HFFc6 (cell line): ENCODE measurements at regions not wholly inside any gene's neighbourhood (a gene's known extent, or its start where the extent isn't known, plus 50 kb on each side); places are given as distances from the start of the nearest gene placed in this dataset.

ENCODE experiments used
- DNase-seq: peaks from one replicate; pipeline ENCODE4 v3.0.0-alpha.2; 2018
- H3K27ac Mint-ChIP-seq: 2 replicates; pipeline ENCODE4 v1.8.0; 2020; ENCODE audit warnings: mild to moderate bottlenecking, mixed read lengths
- H3K27me3 Mint-ChIP-seq: 2 replicates; pipeline ENCODE4 v1.8.0; 2021; ENCODE audit warnings: mild to moderate bottlenecking, moderate library complexity, mixed read lengths; ENCODE audit not compliant: insufficient read depth
- H3K36me3 Mint-ChIP-seq: 2 replicates; pipeline ENCODE4 v1.8.0; 2021; ENCODE audit warnings: low read depth, mixed read lengths
- H3K4me1 Mint-ChIP-seq: 2 replicates; pipeline ENCODE4 v1.8.0; 2020; ENCODE audit warnings: low read depth, mixed read lengths
- H3K4me3 Mint-ChIP-seq: 2 replicates; pipeline ENCODE4 v1.8.0; 2020; ENCODE audit warnings: mild to moderate bottlenecking, moderate library complexity, mixed read lengths
- H3K9me3 Mint-ChIP-seq: 2 replicates; pipeline ENCODE4 v1.8.0; 2020; ENCODE audit warnings: mild to moderate bottlenecking, mixed read lengths
- TF ChIP-seq, protein P1 (sequence below): fragments of 200-600 bp; sonication (generic); IDR thresholded peaks from 2 replicates; pipeline ENCODE4 v1.5.0; 2021; ENCODE audit warnings: antibody characterized with exemption, mild to moderate bottlenecking

DNA sequence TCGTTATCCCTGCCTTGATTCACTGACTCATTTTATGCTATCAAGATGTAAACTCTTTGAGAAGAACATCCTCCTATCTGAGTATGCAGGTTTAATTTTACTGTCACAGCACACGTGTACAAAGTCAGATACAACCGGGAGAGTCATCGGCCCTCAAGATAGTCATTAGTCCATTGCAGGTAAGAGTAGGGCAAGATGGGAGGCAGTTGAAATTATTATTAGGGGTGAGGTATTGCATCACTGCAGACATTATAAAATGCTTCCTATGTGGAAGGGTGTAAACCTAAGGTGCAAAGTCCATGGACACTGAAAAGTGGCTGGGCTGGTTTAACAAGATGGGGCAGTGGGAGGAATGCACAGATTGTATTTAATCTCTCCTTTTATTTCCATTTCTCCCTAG is 113.7 kb downstream of the ARL4A start:
- Mint-ChIP-seq H3K4me1 (no peaks in the 10 kb centered on the region), H3K27ac (no peak overlapping the region), H3K27me3 (no peaks in the 10 kb centered on the region), H3K4me3 (no peak overlapping the region), H3K36me3 (no peaks in the 10 kb centered on the region), H3K9me3 (no peaks in the 10 kb centered on the region)
- no peak for DNase-seq
- TF ChIP-seq, protein P1, sequence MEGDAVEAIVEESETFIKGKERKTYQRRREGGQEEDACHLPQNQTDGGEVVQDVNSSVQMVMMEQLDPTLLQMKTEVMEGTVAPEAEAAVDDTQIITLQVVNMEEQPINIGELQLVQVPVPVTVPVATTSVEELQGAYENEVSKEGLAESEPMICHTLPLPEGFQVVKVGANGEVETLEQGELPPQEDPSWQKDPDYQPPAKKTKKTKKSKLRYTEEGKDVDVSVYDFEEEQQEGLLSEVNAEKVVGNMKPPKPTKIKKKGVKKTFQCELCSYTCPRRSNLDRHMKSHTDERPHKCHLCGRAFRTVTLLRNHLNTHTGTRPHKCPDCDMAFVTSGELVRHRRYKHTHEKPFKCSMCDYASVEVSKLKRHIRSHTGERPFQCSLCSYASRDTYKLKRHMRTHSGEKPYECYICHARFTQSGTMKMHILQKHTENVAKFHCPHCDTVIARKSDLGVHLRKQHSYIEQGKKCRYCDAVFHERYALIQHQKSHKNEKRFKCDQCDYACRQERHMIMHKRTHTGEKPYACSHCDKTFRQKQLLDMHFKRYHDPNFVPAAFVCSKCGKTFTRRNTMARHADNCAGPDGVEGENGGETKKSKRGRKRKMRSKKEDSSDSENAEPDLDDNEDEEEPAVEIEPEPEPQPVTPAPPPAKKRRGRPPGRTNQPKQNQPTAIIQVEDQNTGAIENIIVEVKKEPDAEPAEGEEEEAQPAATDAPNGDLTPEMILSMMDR: no peak

DNA sequence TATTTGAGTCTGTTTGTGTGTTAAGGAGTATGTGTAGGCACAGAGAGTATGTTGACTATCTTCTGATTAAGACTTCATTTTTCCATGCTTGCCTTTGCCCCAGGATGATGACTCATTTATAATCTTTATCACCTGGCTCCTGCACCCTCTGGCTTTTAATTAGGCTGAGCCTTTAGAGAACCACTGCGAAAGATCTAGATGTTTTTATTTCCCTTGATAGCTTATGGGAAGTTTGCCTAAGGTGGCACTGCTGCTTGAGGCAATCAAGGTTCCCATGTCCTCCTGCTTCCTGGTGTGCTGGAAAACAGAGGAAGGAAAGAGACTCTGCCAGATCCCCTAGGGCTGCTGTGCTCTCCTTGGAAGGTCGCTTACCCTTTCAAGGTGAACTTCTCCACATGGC is 114.6 kb downstream of the ARL4A start:
- H3K27me3 Mint-ChIP-seq: no peaks in the 10 kb centered on the region
- TF ChIP-seq, protein P1: no peak
- no peak for DNase-seq
- no peak overlapping the region for H3K4me3 Mint-ChIP-seq
- H3K4me1 Mint-ChIP-seq: no peaks in the 10 kb centered on the region
- H3K27ac Mint-ChIP-seq: no peak overlapping the region
- no peaks in the 10 kb centered on the region for H3K9me3 Mint-ChIP-seq
- H3K36me3 Mint-ChIP-seq: no peaks in the 10 kb centered on the region

DNA sequence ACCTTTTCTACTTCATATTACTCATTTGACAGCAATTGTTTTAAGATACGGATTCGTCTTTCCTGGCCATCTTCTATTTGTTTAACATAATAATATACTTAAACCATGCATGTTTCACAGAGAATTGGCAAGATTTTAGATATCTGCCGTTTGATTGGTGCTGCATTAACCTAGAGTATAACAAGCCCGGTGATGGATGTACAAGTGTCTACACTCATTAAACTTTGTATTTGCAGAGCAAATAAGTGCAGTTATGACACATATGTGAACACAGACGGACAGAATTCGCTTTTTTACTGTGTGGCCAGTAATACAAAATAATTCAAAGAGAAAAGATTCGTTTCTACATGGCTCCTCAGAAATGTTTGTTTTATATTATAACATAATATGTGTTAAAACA is 116.1 kb downstream of the ARL4A start:
- Mint-ChIP-seq H3K27ac (no peak overlapping the region), H3K4me1 (no peaks in the 10 kb centered on the region), H3K9me3 (no peaks in the 10 kb centered on the region), H3K27me3 (no peaks in the 10 kb centered on the region), H3K4me3 (no peak overlapping the region), H3K36me3 (no peaks in the 10 kb centered on the region)
- no peak for DNase-seq
- TF ChIP-seq, protein P1: no peak

DNA sequence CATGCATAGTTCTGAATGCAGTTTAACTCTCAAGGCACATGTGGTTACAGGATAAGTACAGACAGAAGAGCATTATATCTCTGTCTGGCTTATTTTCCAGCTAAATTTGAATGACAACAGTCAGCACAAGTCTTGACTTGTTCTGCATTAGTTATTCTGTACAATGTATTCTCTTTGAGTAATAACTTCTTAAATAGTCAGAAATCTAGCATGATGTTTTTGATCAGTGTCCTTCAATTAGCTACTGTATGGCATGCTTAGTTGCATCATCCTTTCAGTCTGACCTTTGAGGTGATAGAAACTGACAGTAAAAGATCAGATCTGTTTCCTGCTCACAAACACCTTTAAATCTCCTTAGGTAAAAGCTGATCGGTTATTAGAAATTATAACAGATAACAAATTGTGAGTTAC is 118.1 kb downstream of the ARL4A start:
- no peak for DNase-seq
- H3K4me1 Mint-ChIP-seq: no peaks in the 10 kb centered on the region
- H3K4me3 Mint-ChIP-seq: no peak overlapping the region
- no peaks in the 10 kb centered on the region for H3K9me3 Mint-ChIP-seq
- no peaks in the 10 kb centered on the region for H3K27me3 Mint-ChIP-seq
- TF ChIP-seq, protein P1: no peak
- H3K27ac Mint-ChIP-seq: no peak overlapping the region
- H3K36me3 Mint-ChIP-seq: no peaks in the 10 kb centered on the region

DNA sequence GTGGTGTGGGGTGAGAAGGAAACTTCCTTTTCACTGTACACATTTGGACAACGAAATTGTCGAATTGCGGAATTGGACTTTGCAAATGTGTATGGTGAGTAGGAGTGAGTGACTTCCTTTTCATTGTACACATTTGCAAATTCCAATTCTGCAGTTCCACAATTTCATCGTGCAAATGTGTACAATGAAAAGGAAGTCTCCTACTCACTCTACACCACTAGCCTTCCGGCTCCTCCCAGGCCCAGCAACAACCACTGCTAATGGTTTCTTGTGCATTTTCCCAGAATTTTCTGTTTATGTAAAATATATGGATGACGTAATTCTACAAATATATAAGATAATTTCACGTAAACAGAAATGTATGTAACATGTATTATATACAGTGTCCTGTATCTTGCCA is 118.5 kb downstream of the ARL4A start:
- H3K4me3 Mint-ChIP-seq: no peak overlapping the region

More for the DNA sequence above, 118.5 kb downstream of the ARL4A start:
- DNase-seq: no peak
- Mint-ChIP-seq H3K4me1 (no peaks in the 10 kb centered on the region), H3K27me3 (no peaks in the 10 kb centered on the region), H3K27ac (no peak overlapping the region), H3K36me3 (no peaks in the 10 kb centered on the region), H3K9me3 (no peaks in the 10 kb centered on the region)
- TF ChIP-seq, protein P1: no peak
